Epidermal melanocyte (primary cell): ENCODE measurements at regions not wholly inside any gene's neighbourhood (a gene's known extent, or its start where the extent isn't known, plus 50 kb on each side); places are given as distances from the start of the nearest gene placed in this dataset.

Experiments
- DNase-seq: peaks from one replicate; pipeline ENCODE4 v3.0.0; 2011; ENCODE audit warnings: low spot score; ENCODE audit not compliant: insufficient read length

DNA sequence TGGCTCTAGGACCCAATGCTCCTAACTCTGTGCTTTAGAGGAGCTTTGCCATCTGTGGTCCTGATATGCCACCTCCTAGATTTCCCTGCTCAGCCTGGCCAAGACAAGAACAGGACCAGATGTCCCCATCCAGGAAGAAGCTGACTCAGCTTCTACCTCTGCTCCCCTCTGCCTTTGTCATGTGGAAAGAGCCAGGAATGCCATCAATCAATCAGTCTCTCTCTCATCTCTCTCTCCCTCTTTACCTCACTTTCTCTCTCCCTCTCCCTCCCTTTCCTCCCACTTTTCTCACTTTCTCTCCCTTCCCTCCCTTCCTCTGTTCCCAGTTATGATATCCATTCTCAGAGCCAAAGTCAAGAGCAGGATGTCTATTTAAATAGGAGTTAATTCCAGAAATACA, 892.5 kb upstream of the TMEM132C start:
- DNase-seq: no peak

DNA sequence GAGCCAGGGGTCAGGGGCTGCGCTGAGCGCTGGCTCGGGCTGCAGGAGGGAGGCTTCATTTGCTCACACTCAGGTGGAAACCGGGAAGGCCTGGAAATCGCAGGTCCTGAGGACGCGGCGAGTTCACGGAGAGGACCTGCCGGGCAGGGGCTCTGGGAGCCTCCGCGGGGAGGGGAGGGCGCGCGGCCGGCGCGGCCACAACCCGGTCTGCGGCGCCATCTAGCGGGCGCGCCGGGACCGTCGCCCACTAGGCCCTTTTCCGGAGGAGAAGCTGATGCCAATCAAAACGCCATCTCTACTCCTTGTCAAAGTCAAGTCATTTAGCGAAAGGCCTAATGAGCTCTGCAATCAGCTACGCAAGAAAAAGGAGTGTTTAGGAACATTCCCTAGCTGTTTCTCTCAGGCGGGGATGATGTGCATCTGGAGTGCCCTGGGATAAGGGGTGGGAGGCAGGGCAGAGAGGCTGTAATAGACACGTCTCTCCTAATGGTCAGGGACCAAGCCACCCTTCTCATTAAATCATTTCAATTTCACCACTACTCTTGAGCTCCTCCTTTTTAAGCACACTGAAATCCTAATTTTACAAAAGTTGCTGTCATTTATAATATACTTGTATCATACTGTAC, 885.8 kb upstream of the TMEM132C start:
- DNase-seq: peak; percentile 31

DNA sequence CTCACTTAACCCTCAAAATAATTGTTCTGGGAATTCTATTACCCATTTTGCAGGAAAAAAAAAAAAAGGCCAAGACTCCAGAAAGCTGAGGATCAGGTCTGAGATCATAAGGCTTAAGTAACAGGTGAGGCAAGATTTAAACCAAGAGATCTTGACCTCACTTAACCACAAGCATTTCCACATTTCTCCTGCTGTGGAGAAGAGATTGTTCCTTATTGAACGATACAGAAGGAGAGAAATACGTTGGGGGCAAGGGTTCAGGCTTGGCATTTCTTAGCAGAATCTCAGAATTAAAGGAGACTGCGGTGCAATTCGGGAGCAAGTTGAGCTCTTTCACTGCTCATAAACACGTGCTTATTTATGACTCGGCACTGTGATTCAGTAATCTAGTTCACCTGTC, 885.3 kb upstream of the TMEM132C start:
- DNase-seq: no peak

DNA sequence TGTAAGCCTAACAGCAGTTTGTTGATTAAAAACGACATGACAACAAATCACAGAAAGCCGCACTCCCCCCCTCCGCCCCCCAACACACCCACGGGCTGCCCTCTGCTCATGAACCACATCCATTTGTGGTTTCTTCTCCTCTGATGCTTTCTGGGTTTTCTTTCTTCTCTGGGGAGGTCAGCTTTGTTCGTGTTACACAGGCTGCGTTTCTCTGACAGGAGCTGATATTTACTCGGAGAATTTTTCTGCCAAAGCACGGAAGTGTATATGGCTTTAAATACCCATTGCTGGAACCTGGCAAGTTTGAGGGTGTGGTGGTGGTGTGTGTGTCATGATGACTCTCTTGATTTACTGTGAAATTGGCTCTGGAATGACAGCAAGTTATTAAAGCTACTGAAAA, 883.7 kb upstream of the TMEM132C start:
- no peak for DNase-seq

DNA sequence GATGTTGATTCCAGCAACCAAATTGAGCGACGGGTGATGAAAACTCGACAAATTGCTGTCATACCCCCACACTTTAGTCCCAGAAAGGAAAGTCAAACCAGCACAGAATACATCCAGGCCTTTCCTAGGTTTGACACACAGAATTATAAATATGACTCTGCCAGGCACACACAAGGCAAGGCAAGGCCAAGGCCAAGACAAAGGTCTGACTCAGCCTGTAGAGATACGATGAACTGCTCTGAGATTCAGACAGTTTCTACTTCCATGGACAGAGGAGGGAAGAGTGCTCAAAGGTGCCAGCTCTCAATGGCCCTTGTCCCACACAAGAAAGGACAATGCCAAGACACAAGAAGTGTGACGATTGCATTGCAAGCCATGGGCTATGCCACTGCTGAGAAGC, 880.2 kb upstream of the TMEM132C start:
- no peak for DNase-seq

DNA sequence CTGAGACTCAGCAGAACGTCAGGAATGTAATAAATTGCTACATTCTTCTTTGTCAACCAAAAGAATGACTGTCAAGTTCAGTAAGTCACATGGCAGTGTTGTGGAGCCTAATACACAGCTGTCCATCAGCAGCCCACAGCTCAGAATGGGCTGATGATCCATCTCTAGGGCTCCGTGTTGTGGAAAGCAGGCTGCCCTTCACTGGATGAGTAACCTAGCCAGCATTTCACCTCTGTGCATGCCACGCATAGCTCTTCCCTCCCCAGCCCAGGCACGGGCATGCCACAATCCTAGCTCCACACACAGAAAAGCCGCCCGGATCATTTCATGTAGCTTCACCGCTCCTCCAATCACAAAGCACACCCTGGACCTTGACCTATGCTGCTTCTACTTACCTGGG, 878.0 kb upstream of the TMEM132C start:
- DNase-seq: no peak

DNA sequence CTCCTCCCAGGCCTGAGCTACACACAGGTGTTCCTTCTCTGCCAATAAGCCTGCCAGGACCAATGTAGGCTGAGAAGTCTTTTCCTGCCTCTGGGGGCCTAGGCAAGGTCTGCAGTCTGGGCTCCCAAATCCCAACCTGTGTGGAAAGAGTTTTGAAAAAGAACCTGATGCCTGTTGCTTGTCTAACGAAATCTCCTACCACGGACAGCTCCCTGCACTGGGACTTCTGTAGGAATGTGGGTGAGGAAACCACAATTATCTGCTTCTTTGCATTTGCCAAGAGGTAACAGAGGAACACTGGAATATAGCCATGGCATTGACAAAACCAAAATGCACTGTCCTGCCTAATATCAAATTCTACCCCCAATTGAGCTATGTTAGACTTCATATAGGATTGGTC, 877.0 kb upstream of the TMEM132C start:
- DNase-seq: no peak

DNA sequence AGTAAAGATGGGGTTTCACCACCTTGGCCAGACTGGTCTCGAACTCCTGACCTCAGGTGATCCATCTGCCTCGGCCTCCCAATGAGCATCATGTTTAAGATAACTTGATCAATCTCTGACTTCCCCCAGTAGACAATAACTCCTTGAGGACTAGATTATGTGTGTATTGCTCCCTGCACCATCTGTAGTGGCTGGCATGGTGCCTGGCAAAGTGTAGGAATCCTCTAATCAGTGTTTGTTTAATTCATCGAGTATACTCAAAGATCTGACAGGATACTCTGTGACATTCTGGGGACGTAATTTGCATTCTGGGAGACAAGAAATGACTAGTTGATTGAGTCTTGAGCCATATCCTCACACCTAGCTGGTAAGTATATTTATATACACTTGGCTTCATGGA, 873.5 kb upstream of the TMEM132C start:
- DNase-seq: no peak

DNA sequence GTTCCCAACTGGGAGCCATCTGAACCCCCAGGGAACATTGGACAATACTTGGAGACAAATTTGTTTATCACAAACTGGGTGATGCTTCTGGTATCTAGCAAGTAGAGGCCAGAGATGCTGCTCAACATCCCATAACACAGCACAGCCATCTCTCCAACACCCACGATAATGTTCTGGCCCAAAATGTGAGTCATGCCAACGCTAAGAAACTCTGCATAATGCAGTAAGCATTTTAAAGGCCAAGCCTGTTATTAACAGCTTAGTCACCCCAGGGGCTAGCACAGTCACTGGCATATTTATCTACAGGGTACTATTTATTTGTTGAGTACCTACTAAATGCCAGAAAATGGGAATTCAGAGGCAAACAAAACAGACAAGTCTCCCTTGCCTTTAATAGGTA, 873.1 kb upstream of the TMEM132C start:
- DNase-seq: no peak

DNA sequence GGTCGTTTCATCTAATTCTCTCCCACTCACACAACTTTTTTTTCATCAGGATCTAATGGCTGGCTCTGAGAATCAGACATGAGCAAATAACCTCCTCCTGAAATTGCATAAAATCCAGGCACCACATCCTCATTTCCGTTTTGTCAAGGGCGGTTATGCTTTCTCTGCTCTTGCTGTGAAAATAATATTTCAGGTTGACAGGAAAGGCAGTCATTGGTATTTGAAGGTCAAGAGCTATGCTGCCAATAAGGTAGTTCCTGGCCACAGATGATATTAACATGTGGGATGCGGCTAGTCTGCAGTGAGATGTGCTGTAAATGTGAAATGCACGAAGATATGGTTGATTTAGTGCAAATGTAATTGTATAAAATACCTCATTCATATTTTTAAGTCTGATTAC, 870.2 kb upstream of the TMEM132C start:
- DNase-seq: no peak

DNA sequence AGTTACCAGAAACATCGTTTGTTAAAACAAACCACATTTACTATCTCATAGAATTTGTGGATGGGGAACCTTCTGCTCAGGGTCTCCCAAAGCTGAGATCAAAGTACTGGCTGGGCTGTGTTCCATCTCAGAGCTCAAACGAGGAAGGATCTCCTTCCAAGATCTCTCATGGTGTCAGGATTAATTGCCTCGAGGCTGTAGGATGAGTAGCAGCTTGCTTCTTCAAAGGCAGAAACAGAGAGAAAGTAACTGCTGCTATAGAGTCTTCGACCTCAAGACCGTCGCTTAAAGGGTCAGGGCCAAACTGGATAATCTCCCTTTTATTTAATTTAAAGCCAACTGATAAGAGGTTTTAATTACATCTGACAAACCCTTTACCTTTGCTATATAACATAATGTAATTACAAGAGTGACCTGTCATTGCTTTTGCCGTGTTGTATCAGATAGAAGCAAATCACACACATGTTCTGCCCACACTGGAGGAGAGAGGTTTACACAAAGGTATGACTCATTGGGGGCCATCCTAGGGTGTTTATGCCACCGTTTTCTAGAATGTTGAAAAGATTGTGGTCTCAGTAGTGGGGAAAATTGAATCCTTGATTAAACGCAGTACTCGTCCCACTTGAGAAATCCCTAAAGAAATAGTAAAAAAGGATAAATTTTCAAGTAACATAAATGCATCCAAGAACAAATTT, 868.8 kb upstream of the TMEM132C start:
- DNase-seq: no peak

DNA sequence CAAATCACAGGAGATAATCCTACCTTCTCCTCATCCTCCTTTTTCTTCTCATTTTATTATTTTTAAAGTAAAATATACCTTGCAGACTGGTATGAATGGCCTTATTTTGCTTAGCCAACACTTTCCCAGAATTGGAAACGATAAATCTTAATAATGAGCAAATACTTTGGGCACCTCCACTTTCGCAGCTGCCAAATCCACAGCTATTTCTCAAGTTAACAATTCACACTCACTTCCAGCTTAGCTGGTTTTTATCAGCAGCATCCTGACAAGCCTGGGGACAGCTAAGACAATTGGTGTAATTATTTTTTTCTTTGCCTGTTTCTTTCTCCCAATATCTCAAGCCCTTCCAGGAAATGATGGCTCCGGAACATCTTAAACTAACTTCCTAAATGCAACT, 867.5 kb upstream of the TMEM132C start:
- no peak for DNase-seq

DNA sequence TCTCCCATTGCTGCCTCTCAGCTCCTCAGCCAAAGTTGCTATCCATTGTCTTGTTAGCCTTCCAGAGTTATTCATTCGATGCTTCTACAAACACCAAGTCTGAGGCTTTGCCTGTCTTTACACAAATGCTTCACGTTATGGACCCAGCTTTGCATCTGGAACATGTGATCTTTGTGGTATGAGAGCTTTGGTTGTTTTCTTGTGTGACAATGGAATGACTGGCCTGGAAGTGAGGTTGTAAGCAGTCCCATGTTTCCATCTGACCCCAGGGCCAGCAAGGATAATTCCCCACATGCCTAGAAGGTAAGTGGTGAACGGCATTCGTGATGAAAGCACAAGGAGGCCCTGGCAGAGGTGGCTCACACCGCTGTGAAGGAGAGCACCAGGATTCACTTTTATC, 866.7 kb upstream of the TMEM132C start:
- no peak for DNase-seq

DNA sequence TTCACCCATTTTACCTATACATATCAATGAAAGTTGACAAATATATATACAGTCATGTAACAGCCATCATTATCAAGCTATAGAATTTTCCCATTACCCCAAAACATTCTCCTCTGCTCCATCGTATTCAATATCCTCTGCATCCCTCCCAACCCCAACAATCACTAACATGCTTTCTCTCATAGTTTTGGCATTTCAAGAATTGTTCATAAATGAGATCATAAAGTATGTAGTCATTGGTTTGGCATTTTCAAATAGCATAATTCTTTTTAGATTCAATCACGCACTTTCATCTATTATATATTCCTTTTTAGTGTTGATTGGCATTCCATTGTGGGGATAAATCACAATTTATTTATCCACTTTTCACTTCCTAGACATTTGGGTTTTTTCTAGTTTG, 866.0 kb upstream of the TMEM132C start:
- DNase-seq: no peak

DNA sequence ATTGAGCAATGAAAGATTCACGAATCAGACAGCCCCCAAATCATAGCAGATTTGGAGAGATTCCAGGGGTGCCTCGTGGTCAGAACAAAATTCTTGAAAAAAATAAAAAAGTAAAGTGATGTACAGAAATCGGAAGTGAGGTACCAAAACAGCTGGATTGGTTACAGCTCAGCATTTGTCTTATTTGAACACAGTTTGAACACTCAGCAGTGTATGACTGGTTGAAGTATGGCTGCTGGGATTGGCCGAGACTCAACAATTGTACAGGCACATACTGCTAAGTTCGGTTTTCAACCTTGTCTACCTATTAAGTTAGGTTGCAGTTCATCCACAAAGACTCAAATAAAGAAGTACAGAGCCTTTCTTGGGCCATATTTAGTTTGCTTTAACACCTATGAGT, 865.4 kb upstream of the TMEM132C start:
- no peak for DNase-seq

DNA sequence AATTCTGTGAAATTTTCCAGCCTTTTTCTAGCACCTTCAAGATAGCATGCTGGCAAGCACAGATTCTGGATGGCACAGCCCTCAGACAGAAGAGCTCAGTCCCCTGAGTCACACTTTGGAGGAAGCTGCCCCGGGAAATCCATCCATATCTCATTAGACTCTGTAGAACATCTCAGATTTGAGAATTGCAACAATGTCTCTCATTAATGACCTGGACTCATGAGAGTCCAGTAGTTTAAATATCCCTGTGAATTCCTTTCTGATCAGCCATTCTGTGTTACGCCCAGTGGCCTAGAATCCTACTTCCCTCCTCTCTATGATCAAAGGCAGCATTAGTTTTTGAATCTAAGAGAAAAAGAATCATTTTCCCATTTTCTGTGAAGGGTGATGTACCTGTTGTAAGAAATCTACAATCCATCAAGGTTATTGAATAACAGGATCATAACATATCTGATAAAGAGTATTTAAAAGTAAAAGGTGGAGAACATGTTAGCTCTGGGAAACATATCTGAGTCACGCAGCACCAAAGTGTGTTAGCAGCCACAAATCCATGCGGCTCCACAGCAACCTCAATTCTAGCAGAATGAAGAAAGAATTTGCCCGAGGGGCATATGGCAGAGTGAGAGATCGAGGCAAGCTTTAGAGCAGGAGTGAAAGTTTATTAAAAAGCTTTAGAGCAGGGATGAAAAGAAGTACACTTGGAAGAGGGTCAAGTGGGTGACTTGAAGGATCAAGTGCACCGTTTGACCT, 855.6 kb upstream of the TMEM132C start:
- DNase-seq: no peak

DNA sequence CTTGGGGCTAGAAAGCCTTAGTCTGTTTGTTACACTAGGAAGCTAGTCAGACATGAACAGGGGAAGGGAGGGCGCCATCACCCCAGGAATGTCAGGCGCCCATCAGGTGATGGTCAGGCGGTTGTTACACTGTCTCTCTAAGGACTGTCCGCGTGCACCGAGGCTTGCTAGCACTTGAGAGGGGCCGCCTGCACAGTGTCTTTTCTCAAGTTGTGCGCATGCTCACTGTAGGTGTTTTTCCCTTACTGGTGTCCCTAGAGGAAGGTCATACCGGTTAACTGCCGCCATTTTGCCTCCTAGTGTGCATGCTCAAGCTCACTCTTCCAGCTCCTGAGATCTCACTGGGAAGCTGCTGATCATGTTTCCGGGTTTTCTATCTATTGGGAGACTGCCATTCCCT, 855.0 kb upstream of the TMEM132C start:
- no peak for DNase-seq

DNA sequence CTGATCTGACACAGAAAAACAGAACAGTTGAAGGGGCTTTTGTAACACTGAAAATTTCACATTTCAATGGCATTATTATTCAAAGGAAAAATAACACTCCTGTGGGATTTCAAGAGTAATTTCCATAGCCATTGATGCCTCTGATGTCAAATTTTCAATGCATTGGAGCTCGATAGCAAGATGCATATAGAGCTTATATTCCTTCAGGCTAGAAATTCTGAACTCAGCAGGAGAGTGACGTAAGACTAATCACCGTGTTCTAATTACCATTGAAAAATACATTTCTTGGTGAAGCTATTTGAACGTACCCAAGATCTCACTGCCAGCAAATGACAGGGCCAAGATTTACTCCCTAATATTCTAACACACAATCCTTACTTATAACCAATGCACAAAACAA, 854.1 kb upstream of the TMEM132C start:
- no peak for DNase-seq

DNA sequence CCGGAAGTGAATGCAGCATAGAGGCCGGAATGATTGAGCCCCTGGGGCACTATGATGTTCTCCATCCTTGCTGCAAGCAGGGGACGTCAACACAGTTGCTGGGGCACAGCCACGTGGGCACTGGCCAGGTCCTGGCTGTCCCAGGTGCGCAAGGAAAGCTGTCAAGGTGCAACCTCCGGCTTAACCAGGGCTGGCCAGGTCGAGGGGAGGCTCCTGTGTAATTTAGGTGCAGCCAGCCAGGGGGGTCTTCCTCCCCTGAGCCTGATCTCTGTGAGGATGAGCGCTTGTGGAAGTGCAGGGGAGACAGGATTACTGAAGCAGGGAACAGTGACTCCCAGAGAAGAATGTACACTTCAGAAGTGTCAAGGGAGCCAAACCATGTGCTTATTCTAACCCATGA, 852.8 kb upstream of the TMEM132C start:
- no peak for DNase-seq

DNA sequence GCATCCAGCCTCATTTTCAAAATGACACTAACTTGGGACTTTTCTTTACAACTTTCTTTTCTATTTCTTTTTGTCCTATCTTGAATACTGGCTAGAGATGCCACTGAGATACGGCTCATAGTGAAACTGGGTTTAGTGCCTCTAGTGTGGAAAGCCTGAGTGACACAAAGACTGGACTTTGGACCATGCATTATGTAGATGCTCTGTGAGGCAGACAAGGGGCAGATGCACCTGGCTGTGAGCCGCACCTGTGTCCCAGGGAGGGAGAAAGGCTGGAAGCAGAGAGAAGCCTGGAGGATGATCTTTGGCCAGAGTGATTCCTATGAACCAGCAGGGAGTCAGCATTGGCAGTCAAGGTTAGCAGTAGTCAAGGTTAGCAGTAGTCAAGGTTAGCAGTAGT, 852.3 kb upstream of the TMEM132C start:
- no peak for DNase-seq

DNA sequence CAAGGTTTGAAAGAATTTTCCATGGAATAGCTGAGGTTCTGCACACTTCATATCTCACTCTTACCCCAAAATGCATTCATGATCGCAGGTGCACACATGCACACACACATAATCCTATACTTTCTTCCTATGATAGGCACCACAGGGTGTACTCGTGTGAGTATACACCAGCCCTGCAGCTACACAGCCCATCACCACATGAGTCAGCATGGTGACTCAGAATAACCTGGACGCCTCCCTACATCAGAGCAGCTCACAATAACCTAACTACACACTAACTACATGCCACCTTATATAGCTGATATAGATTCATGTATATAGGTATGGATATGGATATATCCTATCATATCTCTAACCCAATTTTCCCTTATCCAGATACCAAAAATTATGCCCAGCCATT, 850.2 kb upstream of the TMEM132C start:
- DNase-seq: no peak

DNA sequence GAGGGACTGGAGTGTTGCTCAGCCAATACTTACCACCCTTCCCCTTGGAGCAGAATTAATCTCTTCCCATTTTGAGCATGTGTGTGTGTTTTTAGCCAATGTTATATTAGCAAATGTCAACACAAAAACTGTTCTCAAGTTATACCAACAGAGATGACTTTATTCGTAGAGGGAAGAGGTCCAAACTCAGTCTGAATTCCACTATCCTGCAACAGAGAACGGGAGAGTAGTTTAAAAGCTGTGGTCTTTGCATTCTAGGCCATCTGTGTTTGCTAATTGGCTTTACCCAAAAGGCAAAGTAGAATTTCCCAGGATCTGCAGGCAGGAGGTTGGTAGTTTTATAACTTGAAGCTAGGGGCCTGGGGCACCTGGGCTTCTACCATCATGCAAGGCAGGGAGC, 847.9 kb upstream of the TMEM132C start:
- no peak for DNase-seq

DNA sequence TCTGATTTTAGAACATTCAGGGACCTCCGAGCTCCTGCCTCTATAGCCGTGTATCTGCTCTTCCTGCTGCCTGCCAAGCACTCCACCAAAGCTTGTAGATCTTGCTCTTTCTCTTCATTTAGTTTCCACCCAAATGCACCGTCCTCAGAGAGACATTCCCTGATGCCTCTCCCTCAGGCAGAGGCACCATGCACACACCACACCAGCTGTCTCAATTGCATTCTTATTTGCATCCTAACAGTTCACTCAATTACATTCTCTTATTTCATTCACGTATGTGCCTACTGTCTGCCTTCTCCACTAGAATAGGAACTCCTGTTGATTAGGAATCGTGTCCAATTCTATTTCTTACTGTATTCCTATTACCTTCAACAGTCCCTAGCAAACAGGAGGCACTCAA, 845.4 kb upstream of the TMEM132C start:
- no peak for DNase-seq
